ENCODE measurements at regions not wholly inside any gene's neighbourhood (a gene's known extent, or its start where the extent isn't known, plus 50 kb on each side); places are given as distances from the start of the nearest gene placed in this dataset.
"Not testable (repeated sequence)": the region's sequence is repeated elsewhere in the genome, so short reads cannot be mapped to it uniquely, and the experiment has no call there.

DNA sequence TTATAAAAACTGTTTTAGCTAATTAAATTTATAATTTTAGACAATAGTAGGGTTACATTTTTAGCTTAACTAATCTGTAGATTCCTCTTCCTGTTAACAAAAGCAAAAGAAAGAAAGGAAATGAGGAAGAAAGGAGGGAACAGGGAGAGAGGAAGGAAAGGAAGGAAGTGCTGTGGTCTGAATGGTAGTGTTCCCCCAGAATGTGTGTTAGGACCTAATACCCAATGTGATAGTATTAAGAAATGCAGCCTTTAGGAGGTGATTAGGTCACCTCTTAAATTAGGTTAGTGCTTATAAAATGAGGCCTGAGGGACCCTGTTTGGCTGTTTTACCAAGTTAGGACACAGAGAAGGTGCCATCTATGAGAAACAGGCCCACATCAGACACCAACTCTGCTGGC is 136.9 kb upstream of the SAMSN1 start:
- DNase-seq (ENCODE audit: low read depth, low spot score) = no peak

DNA sequence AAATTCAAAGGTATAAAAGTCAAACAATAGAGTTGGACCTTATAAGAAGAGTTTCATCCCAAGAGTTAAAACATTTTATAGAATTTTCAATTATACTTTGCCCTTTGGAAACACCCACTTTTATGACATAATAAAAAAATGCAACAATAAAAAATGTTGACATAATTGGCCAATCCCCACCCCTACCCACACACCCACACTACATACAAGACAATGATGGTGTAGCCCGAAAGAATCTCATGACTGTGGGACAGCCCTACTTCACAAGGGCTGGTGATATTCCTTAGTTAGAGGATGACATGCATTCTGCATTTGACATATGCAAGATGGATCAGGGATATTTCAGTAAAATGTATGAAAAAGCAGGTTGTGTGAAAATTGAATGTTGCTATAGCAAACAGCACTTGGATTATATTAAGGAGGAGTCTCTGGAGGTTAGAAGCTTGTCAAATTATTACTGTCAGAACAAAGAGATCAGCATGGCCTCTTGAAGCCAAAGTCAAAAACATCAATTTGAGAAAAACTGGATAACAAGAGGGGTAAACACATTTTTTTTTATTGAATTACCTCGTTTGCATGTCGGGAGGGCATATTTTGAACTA is 133.0 kb upstream of the SAMSN1 start:
- no peak for DNase-seq (ENCODE audit: low read depth, low spot score)

DNA sequence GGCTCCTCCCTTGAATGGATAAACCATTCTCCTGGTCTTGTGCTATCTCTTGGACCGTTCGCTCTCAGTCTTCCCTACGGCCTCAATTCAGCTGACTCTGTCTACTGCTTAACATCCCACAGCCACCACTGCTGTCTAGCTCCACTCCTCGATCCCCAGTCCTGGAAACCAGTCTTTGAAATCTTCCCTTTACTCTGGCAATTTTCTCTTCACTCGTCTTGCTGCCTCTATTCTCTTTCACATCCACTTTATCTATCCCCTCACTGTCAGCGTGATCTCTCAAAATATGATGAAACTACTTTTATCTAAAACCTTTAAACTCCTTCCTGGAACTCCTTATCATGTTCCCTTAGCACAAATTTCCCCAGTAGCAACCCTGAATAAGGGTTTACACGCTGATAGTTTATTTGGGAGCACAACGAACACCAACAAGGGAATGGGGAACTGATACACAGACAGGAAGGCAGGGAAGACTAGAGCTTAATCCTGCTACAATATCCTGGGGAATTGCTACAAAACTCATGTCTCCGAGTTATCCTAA is 131.6 kb upstream of the SAMSN1 start:
- no peak for DNase-seq (ENCODE audit: low read depth, low spot score)

DNA sequence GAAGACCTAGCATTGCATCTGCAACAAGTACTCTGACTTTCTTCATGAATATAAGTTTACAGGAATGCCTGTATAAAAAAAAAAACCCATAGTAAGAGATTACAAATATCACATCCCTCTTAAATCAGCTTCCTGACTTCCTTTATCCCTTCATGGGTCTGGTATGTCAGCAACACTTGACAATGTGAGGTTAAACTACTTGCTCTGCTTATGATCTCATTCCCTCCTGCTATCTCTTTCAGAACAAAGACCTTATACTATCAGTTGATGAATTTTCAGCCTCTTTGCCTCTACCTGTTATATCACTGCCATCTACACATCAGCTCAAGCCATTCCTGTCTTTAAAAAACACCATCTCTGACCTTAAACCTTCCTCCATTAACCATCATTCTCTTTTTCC is 130.9 kb upstream of the SAMSN1 start:
- no peak for DNase-seq (ENCODE audit: low read depth, low spot score)

DNA sequence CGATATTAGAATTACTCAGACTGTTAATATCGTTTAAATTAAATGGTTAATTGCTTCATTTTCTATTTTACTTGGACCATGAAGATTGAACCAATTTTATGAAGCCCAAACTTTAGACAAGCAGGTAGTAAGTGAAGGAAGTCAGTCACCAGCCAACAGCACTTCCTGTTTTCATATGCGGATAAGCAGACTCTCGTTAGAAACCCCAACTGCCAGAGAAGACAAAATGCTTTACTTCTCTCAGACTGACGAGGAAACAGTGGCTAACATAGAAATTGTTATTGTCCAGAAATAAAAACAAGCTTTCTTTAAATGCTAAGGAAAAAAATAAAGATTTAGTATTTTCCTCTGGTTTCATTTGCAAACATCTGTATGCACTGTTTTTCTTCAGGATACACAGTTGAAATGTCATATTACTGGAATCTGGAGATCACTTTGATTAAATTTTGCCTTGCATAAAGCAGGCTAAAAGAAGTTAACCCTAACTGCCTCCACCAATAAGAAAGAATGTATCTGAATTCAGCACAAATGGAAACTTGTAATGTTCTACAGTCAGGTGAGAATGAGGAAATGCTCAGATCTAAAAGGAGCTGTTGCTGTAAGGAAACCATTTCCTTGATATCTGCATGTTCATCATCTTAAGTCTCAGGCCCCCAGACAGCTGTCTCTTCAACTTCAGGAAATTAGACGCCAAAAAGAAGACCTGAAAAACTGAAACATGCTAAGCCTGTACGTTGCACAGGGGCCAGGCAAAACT is 129.8 kb upstream of the SAMSN1 start:
- no peak for DNase-seq (ENCODE audit: low read depth, low spot score)

DNA sequence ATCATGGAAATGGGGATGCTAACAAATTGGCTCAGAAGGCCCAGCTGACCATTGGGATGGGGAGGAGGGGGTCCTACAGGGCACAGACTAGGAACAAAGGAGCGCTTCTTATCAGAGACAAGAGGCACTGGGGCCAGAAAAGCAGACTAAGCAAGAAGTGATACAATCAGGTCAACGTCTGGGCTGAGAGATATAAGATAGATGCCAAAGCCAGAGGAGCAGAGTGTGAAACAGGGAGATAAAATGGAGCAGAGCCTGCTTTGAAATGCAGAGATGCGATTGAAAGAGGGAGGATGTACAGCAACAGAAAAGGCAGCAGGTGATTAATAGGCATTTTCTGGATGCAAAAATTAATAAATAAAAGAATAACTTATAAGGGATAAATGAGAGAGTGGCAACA is 127.5 kb upstream of the SAMSN1 start:
- DNase-seq (ENCODE audit: low read depth, low spot score) = peak; percentile 1

DNA sequence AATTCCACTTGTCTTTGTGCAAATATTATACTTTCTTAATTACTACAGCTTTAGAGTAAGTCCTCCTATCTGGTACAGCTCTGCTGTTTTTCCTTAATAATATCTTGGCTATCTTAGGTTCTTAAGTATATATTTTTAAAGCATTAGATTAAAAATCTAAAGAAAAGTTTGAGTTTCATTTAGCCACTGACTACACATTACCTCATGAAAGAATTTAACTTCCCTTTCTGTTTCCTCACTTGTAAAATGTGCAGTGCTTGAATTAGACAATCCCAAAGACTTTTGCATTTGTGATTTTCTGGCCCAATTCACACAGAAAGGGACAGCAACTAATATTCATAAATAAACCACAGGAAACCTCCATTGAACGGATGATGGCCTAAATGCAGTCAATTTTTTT is 126.4 kb upstream of the SAMSN1 start:
- DNase-seq (ENCODE audit: low read depth, low spot score) = no peak

DNA sequence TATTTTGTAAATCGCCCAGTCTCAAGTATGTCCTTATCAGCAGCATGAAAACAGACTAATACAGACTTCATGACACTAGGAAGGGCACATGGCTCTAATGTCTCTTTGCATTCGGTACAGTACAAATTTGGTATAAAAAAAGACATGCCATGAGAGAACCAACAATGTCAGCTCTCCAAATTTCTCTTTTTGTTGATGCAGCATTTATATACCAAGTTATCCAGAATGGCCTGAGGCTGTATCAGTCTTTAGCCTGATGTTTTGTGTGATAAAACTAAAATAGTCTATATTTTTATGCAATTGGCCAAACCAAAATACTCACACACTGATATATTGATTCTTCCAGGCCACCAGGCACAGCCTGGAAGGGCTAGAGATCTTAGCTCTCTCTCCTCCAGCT is 124.3 kb upstream of the SAMSN1 start:
- no peak for DNase-seq (ENCODE audit: low read depth, low spot score)

DNA sequence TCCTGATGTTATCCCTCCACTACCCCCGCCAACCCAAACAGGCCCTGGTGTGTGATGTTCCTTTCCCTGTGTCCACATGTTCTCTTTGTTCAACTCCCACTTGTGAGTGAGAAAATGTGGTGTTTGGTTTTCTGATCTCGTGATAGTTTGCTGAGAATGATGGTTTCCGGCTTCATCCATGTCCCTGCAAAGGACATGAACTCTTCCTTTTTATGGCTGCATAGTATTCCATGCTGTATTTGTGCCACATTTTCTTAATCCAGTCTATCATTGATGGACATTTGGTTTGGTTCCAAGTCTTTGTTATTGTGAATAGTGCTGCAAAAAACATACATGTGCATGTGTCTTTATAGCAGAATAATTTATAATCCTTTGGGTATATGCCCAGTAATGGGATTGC is 123.0 kb upstream of the SAMSN1 start:
- DNase-seq (ENCODE audit: low read depth, low spot score) = not testable (repeated sequence)

DNA sequence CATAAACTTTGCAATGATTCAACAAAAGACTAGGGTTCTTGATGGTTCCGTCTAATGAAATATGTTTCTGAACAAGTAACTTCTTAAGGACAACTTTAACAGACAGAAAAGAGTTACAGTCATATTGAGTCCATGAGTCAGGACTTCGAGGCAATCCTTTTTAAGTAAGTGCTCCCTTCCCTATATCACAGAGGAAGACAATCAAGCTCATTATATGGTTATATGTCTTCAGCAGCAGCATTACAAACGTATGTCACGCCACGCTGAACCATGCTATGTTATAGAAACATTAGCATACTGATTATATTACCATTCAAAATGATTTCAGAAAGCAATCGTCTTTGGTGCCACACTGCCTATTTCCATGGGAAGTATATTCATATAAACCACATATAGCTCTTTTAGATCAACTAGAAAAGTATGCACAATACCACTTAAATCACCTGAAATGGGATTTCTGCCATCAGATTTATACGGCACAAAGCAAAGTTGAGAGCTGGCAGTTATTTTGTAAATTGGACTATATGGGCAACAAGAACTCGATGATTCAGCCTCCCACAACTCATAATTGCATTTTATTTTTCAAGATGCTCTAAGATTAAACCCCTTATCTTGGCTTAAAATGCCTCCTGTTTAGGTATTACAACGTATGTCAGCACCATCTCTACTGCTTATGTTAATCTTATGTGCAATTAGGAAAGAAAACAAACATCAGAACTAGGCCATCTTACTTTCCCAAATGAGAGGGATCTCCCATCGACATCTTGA is 111.3 kb upstream of the SAMSN1 start:
- no peak for DNase-seq (ENCODE audit: low read depth, low spot score)

DNA sequence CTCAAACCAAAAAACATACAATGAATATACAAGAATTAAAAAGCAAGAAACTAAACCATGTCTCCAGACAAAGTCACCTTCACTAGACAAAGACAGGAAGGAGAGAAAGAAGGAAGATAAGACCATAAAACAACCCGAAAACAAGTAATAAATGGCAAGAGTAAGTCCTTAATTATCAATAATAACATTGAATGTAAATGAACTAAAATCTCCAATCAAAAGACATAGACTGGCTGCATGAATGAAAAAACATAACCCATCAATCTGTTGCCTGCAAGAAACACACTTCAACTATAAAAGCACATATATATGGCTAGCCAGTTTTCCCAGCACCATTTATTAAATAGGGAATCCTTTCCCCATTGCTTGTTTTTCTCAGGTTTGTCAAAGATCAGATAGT is 100.8 kb upstream of the SAMSN1 start:
- DNase-seq (ENCODE audit: low read depth, low spot score) = no peak

DNA sequence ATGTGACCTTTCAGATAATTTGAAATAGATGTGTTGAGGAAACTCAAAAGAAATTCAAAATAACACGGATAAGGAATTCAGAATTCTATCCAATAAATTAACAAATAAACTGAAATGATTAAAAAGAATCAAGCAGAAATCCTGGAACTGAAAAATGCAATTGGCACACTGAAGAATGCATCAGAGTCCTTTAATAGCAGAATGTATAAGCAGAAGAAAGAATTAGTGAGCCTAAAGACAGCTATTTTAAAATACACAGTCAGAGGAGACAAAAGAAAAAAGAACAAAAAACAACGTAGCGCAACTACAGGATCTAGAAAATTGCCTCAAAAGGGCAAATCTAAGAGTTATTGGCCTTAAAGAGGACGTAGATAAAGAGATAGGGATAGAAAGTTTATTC is 99.6 kb upstream of the SAMSN1 start:
- DNase-seq (ENCODE audit: low read depth, low spot score) = no peak

DNA sequence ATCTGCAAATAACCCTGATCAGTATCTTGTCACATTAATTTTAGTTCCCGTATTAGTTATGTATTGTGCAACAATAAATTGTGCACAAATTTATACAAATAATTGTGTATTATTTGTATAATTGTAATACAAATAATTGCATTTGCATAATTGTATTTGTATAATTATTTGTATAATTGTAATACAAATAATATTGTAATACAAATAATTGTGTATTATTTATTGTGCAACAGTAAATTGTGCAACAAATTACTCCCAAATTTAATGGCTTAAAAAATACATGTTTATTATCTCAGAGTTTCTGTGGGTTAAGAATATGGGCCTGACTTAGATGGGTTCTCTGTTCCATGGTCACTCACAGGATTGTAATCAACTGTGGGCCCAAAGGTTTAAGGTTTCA is 86.2 kb upstream of the SAMSN1 start:
- no peak for DNase-seq (ENCODE audit: low read depth, low spot score)

DNA sequence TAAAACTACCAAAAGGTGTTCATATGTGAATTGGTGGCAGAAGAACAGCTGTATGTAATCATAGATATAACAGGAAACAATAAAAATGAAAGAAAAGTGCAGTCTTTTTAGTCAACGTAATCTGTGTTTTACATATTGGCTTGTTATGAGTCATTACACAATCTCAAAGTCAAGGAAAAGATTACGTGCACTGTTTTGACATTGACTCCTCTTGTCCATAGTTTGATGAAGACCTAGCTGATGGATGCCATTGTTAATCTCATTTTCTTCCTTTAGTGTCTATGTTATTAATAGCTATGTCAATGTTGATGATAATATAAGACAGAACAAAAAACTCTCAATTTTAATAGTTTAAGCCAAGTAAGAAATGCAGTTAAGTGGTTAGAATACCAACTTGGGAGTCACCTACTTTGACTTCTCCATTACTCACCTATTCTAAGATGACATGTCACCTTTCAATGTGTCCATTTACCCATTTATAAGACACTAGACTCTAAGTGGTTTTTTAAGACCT is 84.5 kb upstream of the SAMSN1 start:
- no peak for DNase-seq (ENCODE audit: low read depth, low spot score)

DNA sequence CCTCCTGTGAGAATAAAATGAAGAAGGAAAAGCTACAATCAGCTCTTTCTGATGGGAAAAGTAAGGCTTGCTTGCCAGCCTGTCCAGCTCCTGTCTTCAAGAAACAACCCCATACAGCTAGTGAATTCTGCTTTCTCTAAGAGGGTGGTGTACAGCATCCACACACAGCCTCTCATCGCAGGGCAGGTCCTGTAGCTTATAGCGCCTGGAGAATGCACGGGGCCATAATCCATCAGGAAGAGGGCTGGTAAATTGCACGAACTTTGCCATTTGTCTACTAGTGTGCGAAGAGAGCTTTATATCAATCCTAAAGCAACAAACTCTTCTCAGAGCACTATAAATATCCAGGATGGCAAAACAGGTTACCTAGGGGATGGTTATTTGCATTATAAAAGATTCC is 83.3 kb upstream of the SAMSN1 start:
- no peak for DNase-seq (ENCODE audit: low read depth, low spot score)

DNA sequence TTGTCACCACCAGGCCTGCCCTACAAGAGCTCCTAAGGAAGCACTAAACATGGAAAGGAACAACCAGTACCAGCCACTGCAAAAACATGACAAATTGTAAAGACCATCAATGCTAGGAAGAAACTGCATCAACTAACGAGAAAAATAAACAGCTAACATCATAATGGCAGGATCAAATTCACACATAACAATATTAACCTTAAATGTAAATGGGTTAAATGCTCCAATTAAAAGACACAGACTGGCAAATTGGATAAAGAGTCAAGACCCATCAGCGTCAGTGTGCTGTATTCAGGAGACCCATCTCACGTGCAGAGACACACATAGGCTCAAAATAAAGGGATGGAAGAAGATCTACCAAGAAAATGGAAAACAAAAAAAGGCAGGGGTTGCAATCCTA is 77.0 kb upstream of the SAMSN1 start:
- DNase-seq (ENCODE audit: low read depth, low spot score) = not testable (repeated sequence)

DNA sequence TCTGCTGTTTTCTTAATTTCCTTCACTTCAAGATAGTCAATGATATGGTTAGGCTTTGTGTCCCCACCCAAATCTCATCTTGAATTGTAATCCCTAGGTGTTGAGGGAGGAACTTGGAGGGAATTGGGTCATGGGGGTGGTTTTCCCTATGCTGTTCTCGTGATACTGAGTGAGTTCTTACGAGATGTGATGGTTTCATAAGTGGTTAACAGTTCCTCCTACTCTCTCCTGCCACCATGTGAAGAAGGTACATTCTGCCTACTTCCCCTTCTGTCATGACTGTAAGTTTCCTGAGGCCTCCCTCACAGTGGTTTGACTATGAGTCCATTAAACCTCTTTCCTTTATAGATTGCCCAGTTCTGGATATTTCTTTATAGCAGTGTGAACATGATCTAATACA is 74.0 kb upstream of the SAMSN1 start:
- no peak for DNase-seq (ENCODE audit: low read depth, low spot score)

DNA sequence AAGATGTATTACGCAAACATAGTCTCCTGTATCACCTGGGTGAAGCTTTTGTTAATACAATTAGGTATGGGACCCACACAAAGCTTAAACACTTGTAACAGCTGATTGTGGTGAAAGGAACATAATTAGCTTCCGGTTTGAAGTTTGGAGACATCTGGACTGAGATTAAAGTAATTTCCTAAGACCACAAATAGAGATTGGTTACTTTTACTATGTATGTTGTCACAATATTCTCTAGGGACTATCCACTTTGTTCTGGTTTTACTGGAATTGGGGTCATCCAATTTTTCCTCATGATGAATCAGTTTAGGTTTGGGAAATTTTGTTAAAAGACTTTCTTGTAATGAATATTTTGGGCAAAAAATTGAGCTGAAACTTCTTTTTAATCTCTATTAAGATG is 71.8 kb upstream of the SAMSN1 start:
- no peak for DNase-seq (ENCODE audit: low read depth, low spot score)

DNA sequence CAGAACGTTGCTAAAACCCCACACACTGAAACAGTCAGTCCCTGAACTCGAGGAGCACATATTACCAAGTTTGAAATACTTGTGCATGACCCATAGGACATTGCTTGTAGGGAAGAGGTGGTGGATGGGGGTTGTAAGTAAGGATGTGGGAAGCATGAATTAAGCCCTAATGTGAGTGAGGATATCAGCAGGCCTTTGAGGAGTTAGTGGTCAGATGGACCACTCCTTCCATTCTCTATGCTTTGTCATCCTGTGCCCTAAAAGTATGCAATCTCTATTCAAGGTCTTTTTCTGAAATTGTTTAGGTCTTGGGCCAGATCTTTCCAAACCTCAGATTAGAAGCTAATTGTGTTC is 70.9 kb upstream of the SAMSN1 start:
- no peak for DNase-seq (ENCODE audit: low read depth, low spot score)

DNA sequence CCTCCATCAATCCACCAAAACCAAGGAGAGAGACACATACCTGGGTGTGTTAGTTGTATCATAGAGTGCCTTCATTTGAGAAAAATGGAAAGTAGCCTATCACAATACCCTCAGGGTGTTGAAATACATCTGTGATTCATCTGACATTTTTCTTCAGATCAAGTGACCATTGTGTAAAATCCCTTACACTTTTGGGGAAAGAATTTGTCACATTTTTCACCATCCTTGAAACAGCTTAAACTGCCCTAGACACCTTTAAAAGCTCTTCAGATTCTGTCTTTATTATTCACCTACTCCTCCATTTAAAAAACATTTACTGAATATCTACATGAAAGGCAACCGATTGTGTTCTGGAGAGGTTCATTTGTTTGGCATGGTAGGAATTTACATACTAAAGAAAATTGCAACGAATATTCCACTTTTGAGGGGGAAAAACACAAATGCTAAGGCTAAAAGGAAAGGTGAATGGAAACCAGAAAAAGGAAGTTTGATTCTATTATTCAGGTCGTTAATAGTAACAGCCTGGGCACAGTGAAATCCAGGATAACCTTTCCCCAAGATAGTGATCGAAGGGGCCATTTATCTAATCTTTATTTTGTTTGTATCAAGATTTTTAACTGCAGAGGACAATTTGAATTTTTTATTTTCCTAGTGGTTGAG is 70.4 kb upstream of the SAMSN1 start:
- no peak for DNase-seq (ENCODE audit: low read depth, low spot score)

DNA sequence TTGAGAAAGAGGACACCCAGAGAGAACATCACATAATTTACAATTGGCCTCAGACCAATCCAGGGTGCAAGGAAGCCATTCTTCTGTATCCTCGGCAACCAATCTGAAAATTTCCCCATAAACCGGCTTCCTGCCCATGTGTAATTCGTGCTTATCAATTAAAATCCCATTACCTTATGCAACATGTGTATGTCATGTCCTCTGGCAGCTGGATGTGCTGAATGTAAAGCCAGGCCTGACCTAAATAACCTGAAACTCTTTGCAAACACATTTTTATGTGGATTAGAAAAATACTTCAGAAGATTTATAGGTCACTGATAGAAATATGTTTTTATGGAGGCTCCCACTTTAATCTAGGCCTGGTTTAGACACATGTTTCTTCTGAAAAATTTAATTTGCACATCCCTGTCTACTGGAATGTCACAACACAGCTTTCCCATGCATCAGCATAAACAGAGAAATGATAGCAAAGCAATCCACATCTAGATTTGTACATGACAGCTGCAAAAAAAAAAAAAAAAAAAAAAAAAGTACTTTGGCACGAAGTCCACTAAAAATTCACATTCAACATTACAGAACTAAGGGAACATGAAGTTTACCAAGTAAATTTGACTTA is 69.4 kb upstream of the SAMSN1 start:
- no peak for DNase-seq (ENCODE audit: low read depth, low spot score)

DNA sequence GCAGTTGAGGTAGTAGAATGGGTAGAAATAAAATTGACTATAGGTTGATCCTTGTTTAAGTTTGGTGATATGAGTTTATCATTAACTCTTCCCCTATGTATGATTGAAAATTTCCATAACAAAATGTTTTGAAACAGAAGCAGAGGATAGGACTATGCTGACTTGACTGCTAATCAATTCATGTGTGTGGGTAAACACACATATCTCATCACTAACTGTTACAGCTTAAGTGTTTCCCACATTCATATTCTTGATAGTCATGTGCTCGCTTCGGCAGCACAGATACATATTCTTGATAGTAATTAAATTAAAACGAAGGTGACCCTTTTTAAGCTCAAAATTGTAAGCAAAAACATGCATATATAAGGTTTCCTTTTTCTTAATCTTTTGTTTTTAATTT is 68.2 kb upstream of the SAMSN1 start:
- DNase-seq (ENCODE audit: low read depth, low spot score) = no peak

Measured in ELF-1 (cell line).